Suprapubic skin (tissue), 3 donors: ENCODE measurements at regions not wholly inside any gene's neighbourhood (a gene's known extent, or its start where the extent isn't known, plus 50 kb on each side); places are given as distances from the start of the nearest gene placed in this dataset.

Experiments used
- POLR2AphosphoS5 ChIP-seq, 3 donors: sonication (generic); formaldehyde crosslinking; IDR thresholded peaks; one replicate each; pipeline ENCODE4 v1.6.1; 2017; ENCODE audit warnings: antibody characterized with exemption in 3 of 3
- TF ChIP-seq, protein P1 (sequence below), 2 donors: fragments of 200-600 bp in 1 of 2; fragments of 450-650 bp in 1 of 2; sonication (generic) in 1 of 2; IDR thresholded peaks; one replicate each; pipeline ENCODE4 v1.5.1; 2016 to 2019; ENCODE audit warnings: antibody characterized with exemption in 2 of 2, mild to moderate bottlenecking in 1 of 2, moderate library complexity in 1 of 2

GRCh38 chr5:4230471-4230785, 634.8 kb downstream of the IRX1 start:
- no peak for TF ChIP-seq POLR2AphosphoS5 (IDR thresholded peaks at IDR 0.05)
- TF ChIP-seq, protein P1, sequence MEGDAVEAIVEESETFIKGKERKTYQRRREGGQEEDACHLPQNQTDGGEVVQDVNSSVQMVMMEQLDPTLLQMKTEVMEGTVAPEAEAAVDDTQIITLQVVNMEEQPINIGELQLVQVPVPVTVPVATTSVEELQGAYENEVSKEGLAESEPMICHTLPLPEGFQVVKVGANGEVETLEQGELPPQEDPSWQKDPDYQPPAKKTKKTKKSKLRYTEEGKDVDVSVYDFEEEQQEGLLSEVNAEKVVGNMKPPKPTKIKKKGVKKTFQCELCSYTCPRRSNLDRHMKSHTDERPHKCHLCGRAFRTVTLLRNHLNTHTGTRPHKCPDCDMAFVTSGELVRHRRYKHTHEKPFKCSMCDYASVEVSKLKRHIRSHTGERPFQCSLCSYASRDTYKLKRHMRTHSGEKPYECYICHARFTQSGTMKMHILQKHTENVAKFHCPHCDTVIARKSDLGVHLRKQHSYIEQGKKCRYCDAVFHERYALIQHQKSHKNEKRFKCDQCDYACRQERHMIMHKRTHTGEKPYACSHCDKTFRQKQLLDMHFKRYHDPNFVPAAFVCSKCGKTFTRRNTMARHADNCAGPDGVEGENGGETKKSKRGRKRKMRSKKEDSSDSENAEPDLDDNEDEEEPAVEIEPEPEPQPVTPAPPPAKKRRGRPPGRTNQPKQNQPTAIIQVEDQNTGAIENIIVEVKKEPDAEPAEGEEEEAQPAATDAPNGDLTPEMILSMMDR (IDR thresholded peaks at IDR 0.05): no peak
